GM12865 (cell line): ENCODE measurements at regions not wholly inside any gene's neighbourhood (a gene's known extent, or its start where the extent isn't known, plus 50 kb on each side); places are given as distances from the start of the nearest gene placed in this dataset.
"Not testable (repeated sequence)": the region's sequence is repeated elsewhere in the genome, so short reads cannot be mapped to it uniquely, and the experiment has no call there.

Experiments
- DNase-seq: peaks from one replicate; pipeline ENCODE4 v3.0.0; 2010; ENCODE audit warnings: low read depth
- H3K4me3 ChIP-seq: 2 replicates; pipeline ENCODE4 v1.5.1; 2011; ENCODE audit warnings: mild to moderate bottlenecking, low read depth, low read length, control low read depth
- TF ChIP-seq, protein P1 (sequence below): IDR thresholded peaks from 2 replicates; pipeline ENCODE4 v1.5.1; 2011; ENCODE audit warnings: low read length, control low read depth, low read depth, inconsistent platforms; ENCODE audit not compliant: insufficient read depth; ENCODE audit errors: missing control alignments

GRCh38 chr12:46650688-46651087 is 175.1 kb downstream of the SLC38A4 start:
- no peak for DNase-seq
- TF ChIP-seq, protein P1, sequence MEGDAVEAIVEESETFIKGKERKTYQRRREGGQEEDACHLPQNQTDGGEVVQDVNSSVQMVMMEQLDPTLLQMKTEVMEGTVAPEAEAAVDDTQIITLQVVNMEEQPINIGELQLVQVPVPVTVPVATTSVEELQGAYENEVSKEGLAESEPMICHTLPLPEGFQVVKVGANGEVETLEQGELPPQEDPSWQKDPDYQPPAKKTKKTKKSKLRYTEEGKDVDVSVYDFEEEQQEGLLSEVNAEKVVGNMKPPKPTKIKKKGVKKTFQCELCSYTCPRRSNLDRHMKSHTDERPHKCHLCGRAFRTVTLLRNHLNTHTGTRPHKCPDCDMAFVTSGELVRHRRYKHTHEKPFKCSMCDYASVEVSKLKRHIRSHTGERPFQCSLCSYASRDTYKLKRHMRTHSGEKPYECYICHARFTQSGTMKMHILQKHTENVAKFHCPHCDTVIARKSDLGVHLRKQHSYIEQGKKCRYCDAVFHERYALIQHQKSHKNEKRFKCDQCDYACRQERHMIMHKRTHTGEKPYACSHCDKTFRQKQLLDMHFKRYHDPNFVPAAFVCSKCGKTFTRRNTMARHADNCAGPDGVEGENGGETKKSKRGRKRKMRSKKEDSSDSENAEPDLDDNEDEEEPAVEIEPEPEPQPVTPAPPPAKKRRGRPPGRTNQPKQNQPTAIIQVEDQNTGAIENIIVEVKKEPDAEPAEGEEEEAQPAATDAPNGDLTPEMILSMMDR = no peak

GRCh38 chr12:46649433-46649832 is 176.4 kb downstream of the SLC38A4 start:
- H3K4me3 ChIP-seq = no peak overlapping the region
- TF ChIP-seq, protein P1 = no peak
- no peak for DNase-seq

More at GRCh38 chr12:46650688-46651087, 175.1 kb downstream of the SLC38A4 start:
- H3K4me3 ChIP-seq = no peak overlapping the region

- no peak for DNase-seq
- TF ChIP-seq, protein P1 = no peak
- H3K4me3 ChIP-seq = no peak overlapping the region
These were observed 178.8 kb downstream of the SLC38A4 start for GRCh38 chr12:46647034-46647433.

GRCh38 chr12:46641649-46642048 is 184.1 kb downstream of the SLC38A4 start:
- not testable (repeated sequence) for H3K4me3 ChIP-seq, DNase-seq

DNA sequence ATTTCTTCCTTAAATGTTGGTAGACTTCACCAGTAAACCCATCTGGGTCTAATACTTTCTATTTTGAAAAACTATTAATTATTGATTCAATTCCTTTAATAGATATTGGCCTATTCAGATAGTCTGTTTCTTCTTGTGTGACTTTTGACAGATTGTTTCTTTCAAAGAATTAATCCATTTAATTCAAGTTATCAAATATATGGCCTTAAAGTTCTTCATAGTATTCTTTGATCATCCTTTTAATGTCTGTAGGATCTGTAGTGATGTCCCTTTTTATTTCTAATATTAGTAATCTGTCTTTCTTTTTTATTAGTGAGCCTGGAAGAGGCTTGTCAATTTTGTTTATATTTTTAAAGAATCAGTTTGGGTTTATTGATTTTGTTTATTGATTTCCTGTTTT is 190.0 kb downstream of the SLC38A4 start:
- TF ChIP-seq, protein P1 = no peak
- no peak overlapping the region for H3K4me3 ChIP-seq
- no peak for DNase-seq

DNA sequence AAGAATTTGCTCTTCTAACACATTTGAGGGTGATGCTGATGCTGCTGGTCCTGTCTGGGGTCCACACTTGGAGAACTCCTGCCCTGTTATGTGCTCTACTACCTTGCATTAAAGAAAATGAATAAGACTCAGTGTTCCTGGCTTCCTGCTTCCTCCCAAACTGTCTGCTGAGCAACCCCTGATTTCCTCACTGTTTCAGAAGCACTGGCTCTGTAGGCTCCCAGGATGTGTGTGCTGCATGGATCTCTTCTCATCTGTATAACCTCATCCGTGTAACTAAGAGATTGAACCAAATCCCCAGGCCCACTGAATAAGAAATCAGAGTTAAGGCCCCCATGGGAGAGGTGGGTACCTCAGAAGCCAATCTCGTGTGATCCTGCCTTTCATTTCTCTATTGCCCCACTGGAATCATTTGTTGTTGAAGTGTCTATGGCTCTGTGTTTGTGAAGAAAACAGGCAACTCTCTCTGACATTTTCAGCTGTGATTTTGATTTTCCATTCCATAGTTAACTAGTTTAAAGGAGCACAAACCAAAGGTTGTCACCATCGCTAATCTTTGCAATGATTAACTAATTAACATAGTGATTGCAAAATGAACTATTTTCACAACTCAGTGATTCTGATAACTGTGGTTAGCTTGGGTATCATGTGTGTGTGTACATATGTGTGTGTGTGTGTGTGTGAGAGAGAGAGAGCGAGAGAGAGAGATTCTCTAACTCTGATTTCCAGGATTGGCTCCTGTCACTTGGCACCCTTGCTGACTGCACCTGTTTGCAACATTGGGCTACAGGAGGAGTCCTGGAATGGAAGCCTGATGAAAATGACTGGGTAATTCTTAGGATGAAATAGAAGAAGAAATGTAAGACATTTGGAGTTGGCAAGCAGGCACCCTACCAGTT is 196.2 kb downstream of the SLC38A4 start:
- H3K4me3 ChIP-seq = no peak overlapping the region
- DNase-seq = no peak
- TF ChIP-seq, protein P1 = no peak

GRCh38 chr12:46628176-46628575 is 197.6 kb downstream of the SLC38A4 start:
- TF ChIP-seq, protein P1 = no peak
- DNase-seq = no peak
- no peak overlapping the region for H3K4me3 ChIP-seq
